ENCODE measurements at regions not wholly inside any gene's neighbourhood (a gene's known extent, or its start where the extent isn't known, plus 50 kb on each side); places are given as distances from the start of the nearest gene placed in this dataset.
A peak's percentile ranks its signal among the peaks of the same experiment; 100 is the strongest.
"Not testable (repeated sequence)": the region's sequence is repeated elsewhere in the genome, so short reads cannot be mapped to it uniquely, and the experiment has no call there.

DNA sequence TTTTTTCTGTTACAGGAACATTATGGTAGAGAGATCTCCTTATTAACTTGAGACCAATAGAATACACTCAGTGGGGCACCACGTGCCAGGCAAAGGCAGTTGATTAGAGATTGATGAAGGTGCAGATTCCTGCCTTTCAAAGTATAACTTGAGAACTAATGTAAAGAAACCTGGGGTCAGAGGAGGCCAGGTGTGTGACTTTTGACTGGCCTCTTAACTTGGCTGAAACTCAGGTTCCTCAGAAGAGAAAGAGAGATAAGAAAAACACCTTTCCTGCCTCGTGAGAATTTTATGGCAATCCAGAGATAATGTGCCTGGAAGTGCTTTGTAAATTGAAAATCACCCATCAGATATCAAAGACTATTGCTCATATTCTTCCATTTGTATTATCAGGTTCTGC is 110.7 kb upstream of the GZMB start:
- DNase-seq: no peak

DNA sequence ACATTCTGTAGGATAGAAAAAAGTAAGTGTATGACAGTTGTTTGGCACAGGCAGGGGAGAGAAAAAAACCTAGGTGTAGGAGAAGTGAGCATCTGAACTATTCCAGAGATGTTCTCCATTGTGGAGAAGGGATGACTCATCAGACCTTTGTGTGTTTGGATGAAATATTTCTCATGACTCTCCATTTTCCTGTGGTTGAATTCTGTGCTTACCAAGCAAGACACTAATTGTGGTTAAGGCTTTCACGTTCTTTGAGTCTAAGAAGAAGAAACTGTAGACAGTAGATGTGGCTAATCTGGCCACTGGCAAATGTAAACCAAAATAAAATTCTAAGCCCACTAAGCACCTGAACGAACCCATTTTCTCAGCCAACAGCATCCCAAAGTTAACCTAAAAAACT is 107.9 kb upstream of the GZMB start:
- no peak for DNase-seq

DNA sequence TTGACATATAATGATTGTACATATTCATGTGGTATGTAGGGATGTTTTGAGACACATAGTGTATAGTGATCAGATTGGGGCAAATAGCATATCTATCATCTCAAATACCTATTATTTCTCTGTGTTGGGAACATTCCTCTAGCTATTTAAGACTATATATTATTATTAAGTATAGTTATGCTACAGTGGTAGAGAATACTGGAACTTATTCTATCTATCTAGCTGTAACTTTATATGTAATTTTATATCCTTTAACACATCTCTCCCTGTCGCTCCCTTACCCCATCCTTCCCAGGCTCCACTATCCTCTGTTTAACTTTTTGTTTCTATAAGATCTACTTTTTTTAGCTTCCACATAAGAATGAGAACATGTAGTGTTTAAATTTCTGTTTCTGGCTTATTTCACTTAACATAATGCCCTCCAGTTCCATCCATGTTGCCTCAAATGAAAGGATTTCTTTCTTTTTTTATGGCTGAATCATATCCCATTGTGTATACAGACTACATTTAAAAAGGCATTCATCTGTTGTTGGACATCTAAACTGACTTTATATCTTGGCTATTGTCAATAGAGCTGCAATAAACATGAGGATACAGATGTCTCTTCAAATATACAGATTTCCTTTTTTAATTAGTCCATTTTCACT is 102.1 kb upstream of the GZMB start:
- DNase-seq: no peak

GRCh38 chr14:24734917-24735500 is 101.0 kb upstream of the GZMB start:
- DNase-seq: peak; percentile 17 to 32

GRCh38 chr14:24726480-24726879 is 92.5 kb upstream of the GZMB start:
- no peak for DNase-seq

DNA sequence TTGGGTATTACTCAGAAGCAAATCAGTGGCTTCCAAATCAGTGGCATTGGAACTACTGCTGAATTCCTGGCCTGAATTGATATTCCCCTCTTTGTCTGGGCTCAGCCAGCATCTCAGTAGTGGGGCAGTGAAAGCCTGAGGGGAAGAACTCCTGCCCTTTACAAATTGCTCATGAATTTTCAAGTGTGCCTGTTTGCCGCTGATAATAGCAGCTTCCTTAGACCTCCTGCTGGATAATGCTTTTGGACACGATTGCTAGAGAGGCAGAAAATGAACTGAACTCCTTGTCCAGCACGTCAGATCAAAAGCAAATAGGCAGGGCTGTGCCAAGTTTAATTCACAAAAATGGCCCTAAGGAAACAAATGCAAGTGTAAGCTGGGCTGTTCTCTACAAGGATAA is 91.3 kb upstream of the GZMB start:
- DNase-seq: peak in 1 of 2 experiments; percentile 5

- no peak for DNase-seq
These were observed 87.8 kb upstream of the GZMB start for GRCh38 chr14:24721775-24722174.

GRCh38 chr14:24715239-24715638 is 81.2 kb upstream of the GZMB start:
- DNase-seq: no peak

DNA sequence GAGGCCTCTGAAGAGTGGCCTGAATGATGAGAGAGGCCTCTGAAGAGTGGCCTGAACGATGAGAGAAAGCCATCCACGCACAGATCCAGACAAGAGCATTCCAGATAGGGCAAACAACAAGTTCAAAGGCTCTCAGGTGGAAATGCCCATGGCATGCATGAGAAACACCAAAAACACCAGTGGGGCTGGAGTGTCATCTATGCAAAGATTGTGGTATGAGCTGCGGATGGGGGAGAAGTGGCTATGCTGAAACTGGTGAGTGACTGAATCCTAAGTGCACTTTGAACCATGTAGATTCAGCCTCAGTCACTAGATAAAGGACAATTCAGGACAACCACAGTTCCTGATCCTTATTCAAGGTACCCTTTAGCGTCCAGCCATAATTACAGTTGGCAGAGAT is 79.4 kb upstream of the GZMB start:
- DNase-seq: no peak

- no peak for DNase-seq
These were observed 78.9 kb upstream of the GZMB start for GRCh38 chr14:24712909-24713308.

DNA sequence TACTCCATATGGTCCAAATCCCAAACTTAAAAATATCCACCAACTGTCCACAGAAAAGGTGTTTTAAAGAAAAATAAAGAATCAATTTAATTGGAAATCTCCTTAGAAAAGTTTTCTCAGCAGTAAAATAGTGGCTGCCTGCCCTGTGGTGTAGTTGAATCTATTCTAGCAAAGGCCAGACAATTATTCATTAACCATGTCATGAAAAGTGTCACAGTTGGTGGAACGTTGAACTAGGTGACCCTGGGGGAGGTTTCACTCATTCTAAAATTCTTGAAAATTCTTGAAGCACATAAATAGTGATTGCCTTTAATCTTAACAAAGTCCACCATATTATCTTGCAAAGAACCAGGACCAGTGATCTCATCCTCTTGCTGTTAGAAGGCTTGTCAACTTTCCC is 78.4 kb upstream of the GZMB start:
- DNase-seq: no peak

DNA sequence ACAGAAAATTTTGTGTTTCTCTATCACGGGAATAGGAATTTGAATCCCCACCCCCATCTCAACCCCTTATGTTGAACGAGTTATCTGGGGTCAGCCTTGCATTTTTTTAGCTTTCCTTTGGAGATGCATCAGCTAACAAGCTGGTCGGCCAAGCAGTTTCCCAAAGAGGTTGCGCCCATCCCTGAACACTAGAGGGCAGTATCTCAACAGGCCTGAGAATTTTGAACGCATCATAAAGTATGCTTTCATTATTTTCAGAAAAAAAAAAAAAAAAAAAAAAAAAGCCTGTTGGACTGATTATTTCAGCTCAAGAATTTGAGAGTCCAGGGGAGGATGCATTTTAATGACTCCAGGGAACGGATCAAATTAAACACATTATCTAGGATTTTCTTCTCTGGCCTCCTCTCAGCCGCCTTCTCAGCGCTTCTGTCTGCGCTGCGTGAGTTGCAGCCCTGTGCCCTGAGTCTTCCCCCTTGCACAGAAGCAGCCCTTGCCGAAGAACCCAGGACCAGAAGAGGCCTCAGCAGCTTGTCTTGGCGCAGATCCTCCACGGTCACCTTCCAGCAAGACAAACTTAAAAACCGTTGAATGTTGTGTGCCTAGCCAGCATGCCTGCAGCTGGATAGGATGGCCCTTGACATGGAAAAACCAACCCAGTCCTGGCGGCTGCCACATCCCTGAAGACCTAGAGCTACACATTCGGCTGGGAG is 76.6 kb upstream of the GZMB start:
- no peak for DNase-seq

DNA sequence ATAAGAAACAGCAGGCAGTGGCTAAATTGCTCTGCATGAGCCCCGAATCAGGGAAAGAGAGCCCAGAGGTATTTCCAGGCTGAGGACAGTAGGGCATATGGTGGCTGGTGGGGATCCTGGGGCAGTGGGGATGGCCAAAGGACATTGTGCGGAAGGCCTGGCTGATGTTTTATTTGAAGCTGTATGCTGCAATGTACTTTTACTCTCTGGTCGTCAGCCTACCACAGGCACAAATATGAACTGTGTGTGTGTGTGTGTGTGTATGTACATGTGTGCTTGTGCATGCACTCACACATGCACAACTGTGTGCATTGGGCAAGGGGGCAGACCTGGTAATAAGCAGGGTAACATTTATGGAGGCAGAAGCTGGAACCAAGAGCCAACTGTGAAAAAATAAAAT is 74.7 kb upstream of the GZMB start:
- no peak for DNase-seq

DNA sequence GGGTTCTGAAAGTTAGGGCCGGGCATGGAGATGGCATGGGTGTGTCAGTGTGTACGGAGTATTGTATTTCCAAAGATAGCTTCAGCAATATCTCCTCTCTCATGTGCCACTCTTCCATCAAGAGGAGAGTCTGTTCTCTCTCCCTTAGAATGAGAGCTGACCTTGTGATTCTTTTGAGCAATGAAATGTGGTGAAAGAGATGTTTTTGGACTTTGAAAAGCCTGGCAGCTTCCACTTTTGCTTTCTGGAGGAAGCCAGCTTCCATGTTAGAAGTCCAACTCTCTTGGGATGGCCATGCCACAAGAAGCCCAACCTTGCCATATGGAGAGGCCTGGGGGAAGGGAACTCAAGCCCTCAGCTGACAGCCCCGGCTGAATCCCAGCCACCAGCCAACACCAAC is 72.4 kb upstream of the GZMB start:
- DNase-seq: no peak

DNA sequence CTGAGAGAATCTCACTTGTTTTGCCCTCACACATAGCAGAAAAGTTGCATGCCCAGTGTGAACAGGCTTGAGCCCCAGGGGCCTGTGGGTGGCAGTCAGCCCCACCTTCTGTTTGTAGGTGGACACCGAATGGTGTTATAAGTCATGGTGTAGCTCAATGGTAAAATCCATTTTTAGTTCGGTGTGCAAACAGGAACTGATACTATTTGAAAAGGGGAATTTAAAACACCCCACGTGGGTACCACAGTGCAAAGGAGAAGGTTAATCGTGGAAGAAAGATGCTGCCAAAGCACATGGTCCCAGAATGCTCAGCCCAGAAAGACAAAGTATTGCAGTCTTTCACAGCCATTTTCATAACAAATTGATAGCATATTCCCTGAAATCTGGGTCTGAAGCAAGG is 71.8 kb upstream of the GZMB start:
- no peak for DNase-seq

DNA sequence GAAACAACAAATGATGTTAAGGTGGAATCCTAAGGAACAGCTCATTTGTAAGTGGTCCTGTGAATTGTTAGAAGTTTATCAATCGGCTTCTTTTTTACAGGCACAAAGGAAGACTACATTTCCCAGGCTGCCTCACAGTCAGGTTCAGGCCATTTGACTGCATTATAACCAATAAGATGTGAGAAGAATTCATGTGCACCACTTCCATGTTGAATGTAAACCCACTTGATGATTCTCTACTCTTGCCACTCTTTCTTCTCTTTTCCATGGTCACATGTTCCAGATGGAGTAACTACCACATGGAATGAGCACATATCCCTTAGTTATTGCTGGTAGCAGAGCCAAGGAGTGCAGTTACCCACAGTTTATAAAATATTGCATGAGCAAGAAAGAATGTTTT is 67.1 kb upstream of the GZMB start:
- DNase-seq: no peak

DNA sequence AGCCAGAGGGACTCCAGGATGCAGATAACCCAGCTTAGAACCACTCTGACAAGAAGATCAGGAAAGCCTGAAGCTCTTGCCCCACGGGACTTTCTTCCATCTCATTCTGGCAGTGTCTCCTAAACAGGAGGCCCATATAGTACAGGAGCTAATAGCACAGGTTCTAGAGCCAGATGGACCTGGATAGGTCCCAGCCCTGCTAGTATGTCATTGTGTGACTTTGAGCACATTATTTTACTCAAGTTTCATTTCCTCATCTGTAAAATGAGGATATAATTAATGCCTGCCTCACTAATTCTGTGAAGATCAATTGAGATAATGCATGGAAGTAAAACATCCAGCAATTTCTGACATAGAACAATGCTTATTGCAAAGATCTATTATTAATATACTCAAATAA is 66.5 kb upstream of the GZMB start:
- no peak for DNase-seq

DNA sequence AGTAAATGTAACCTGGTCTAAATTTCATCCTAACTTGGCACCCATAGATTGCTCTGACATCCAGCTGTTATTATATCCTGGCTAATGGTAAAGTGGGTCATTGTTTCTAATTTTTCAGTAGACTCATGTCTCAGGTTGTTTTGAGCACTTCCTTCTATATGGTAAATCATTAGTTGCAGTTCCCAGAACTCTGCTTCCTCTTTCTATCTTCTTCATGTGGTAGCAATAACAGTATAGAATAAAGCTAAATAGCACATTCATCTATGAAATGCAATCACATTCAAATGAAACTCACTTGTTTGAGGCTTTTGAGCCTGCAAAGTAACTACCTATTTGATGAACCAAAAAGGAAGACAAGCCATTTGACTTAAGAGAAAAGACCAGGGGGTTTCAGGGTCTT is 65.1 kb upstream of the GZMB start:
- DNase-seq: no peak

DNA sequence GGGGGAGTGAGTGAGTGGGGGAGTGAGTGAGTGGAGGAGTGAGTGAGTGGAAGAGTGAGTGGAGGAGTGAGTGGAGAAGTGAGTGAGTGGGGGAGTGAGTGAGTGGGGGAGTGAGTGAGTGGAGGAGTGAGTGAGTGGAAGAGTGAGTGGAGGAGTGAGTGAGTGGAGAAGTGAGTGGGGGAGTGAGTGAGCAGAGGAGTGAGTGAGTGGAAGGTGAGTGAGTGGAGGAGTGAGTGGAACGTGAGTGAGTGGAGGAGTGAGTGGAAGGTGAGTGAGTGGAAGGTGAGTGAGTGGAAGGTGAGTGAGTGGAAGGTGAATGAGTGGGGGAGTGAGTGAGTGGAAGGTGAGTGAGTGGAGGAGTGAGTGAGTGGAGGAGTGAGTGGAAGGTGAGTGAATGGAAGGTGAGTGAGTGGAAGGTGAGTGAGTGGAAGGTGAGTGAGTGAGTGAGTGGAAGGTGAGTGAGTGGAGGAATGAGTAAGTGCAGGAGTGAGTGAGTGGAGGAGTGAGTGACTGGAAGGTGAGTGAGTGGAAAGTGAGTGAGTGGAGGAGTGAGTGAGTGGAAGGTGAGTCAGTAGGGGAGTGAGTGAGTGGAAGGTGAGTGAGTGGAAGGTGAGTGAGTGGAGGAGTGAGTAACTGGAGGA is 62.4 kb upstream of the GZMB start:
- DNase-seq: not testable (repeated sequence)

GRCh38 chr14:24695265-24696241 is 61.6 kb upstream of the GZMB start:
- DNase-seq: no peak

GRCh38 chr14:24694680-24695079 is 60.7 kb upstream of the GZMB start:
- no peak for DNase-seq

DNA sequence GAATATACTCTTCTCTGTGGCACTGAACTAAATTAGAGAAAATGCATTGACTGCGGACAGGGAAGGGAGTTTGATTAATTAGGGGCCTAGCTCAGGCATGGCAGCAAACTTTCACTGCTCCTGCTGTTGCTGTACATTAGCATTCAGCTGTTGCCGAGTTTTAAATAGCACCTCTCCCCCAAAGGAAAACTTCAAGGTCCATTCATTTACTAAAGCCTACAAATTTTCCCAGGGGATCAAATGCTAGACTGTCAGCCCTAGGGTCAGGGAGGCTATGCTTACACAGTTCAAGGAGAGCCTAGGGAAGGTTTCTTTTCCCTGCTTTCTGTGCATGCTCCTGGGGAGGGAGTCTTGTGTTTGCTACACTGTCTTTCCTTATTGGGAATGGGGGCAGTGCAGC is 60.0 kb upstream of the GZMB start:
- no peak for DNase-seq

- DNase-seq: no peak
These were observed 59.4 kb upstream of the GZMB start for GRCh38 chr14:24693353-24693737.

Data from NCI-H187 (cell line).